KMS-11 (cell line): ENCODE measurements at regions not wholly inside any gene's neighbourhood (a gene's known extent, or its start where the extent isn't known, plus 50 kb on each side); places are given as distances from the start of the nearest gene placed in this dataset.

Source experiments
- H2AFZ ChIP-seq: fragments of 200-600 bp; sonication (generic); 2 replicates; pipeline ENCODE4 v1.6.1; 2016; ENCODE audit warnings: antibody characterized with exemption, mixed run types, low read depth
- H3K27ac ChIP-seq: fragments of 200-600 bp; sonication (generic); 2 replicates; pipeline ENCODE4 v1.6.1; 2016; ENCODE audit warnings: mild to moderate bottlenecking, mixed run types
- H3K27me3 ChIP-seq: fragments of 200-600 bp; sonication (generic); 2 replicates; pipeline ENCODE4 v1.6.1; 2017; ENCODE audit warnings: mild to moderate bottlenecking, low read depth, mixed run types, moderate library complexity; ENCODE audit not compliant: insufficient read depth
- H3K36me3 ChIP-seq: fragments of 200-600 bp; sonication (generic); 2 replicates; pipeline ENCODE4 v1.6.1; 2017; ENCODE audit warnings: mild to moderate bottlenecking, mixed run types; ENCODE audit not compliant: insufficient read depth
- H3K4me1 ChIP-seq: fragments of 200-600 bp; sonication (generic); 2 replicates; pipeline ENCODE4 v1.6.1; 2016; ENCODE audit warnings: mild to moderate bottlenecking, low read depth, mixed run types; ENCODE audit not compliant: poor library complexity, severe bottlenecking
- H3K4me2 ChIP-seq: fragments of 200-600 bp; sonication (generic); 2 replicates; pipeline ENCODE4 v1.7.0; 2016; ENCODE audit warnings: mild to moderate bottlenecking, mixed run types
- H3K4me3 ChIP-seq: fragments of 200-600 bp; sonication (generic); IDR thresholded peaks from 2 replicates; pipeline ENCODE4 v1.6.1; 2017; ENCODE audit warnings: low read depth, low read length, mixed read lengths; ENCODE audit not compliant: insufficient read depth
- H3K79me2 ChIP-seq: fragments of 200-600 bp; sonication (generic); 2 replicates; pipeline ENCODE4 v1.6.1; 2016; ENCODE audit warnings: low read depth, mixed run types; ENCODE audit not compliant: insufficient read depth
- H3K9ac ChIP-seq: fragments of 200-600 bp; sonication (generic); 2 replicates; pipeline ENCODE4 v1.6.1; 2016; ENCODE audit warnings: mild to moderate bottlenecking, mixed run types
- H4K20me1 ChIP-seq: fragments of 200-600 bp; sonication (generic); 2 replicates; pipeline ENCODE4 v1.6.1; 2016; ENCODE audit warnings: mild to moderate bottlenecking, mixed run types; ENCODE audit not compliant: insufficient read depth
- CTCF ChIP-seq: fragments of 200-600 bp; sonication (generic); conservative IDR thresholded peaks from 2 replicates; pipeline ENCODE4 v1.6.1; 2017; ENCODE audit warnings: low read depth, mild to moderate bottlenecking, antibody characterized with exemption, low read length, moderate library complexity, mixed read lengths

- Histone ChIP-seq H3K4me3 (no peak overlapping the region), H3K79me2 (no peaks in the 10 kb centered on the region), H3K9ac (no peak overlapping the region), H3K4me1 (no peaks in the 10 kb centered on the region), H3K27ac (no peak overlapping the region), H2AFZ (no peak overlapping the region), H3K27me3 (no peaks in the 10 kb centered on the region), H4K20me1 (no peaks in the 10 kb centered on the region), H3K36me3 (no peaks in the 10 kb centered on the region), H3K4me2 (no peak overlapping the region)
- no peak for TF ChIP-seq CTCF
These were observed 253.8 kb downstream of the TNS1 start for GRCh38 chr2:217749008-217749407.

GRCh38 chr2:217746808-217747207 is 256.0 kb downstream of the TNS1 start:
- Histone ChIP-seq H2AFZ (no peak overlapping the region), H3K36me3 (no peaks in the 10 kb centered on the region), H3K4me3 (no peak overlapping the region), H3K4me1 (no peaks in the 10 kb centered on the region), H3K4me2 (no peak overlapping the region), H3K27ac (no peak overlapping the region), H4K20me1 (no peaks in the 10 kb centered on the region), H3K9ac (no peak overlapping the region), H3K27me3 (no peaks in the 10 kb centered on the region), H3K79me2 (no peaks in the 10 kb centered on the region)
- no peak for TF ChIP-seq CTCF

- H3K4me1 ChIP-seq, result no peaks in the 10 kb centered on the region
- H3K36me3 ChIP-seq, result no peaks in the 10 kb centered on the region
- no peak overlapping the region for H3K4me3 ChIP-seq
- H3K9ac ChIP-seq, result no peak overlapping the region
- H3K27ac ChIP-seq, result no peak overlapping the region
- H3K27me3 ChIP-seq, result no peaks in the 10 kb centered on the region
- no peak overlapping the region for H3K4me2 ChIP-seq
- no peaks in the 10 kb centered on the region for H4K20me1 ChIP-seq
- H3K79me2 ChIP-seq, result no peaks in the 10 kb centered on the region
- TF ChIP-seq CTCF, result no peak
- H2AFZ ChIP-seq, result no peak overlapping the region
These were observed 258.6 kb downstream of the TNS1 start for GRCh38 chr2:217743966-217744761.

GRCh38 chr2:217743407-217743806 is 259.4 kb downstream of the TNS1 start:
- H3K79me2 ChIP-seq, result no peaks in the 10 kb centered on the region
- H3K36me3 ChIP-seq, result no peaks in the 10 kb centered on the region
- H2AFZ ChIP-seq, result no peak overlapping the region
- H4K20me1 ChIP-seq, result no peaks in the 10 kb centered on the region
- no peak overlapping the region for H3K4me2 ChIP-seq
- no peak overlapping the region for H3K27ac ChIP-seq
- H3K9ac ChIP-seq, result no peak overlapping the region
- H3K27me3 ChIP-seq, result no peaks in the 10 kb centered on the region
- H3K4me1 ChIP-seq, result no peaks in the 10 kb centered on the region
- H3K4me3 ChIP-seq, result no peak overlapping the region
- TF ChIP-seq CTCF, result no peak
